Gastrocnemius medialis (tissue), 4 donors: ENCODE measurements at regions not wholly inside any gene's neighbourhood (a gene's known extent, or its start where the extent isn't known, plus 50 kb on each side); places are given as distances from the start of the nearest gene placed in this dataset.

Experiments
- POLR2A ChIP-seq, 2 donors: fragments of 450-650 bp; IDR thresholded peaks; one replicate each; pipeline ENCODE4 v1.6.1; 2017; ENCODE audit warnings: antibody characterized with exemption in 2 of 2, mild to moderate bottlenecking in 2 of 2, moderate library complexity in 2 of 2
- TF ChIP-seq, protein P1 (sequence below), 5 experiments: fragments of 450-650 bp in 3 of 5; fragments of 200-600 bp in 2 of 5; sonication (generic) in 2 of 5; IDR thresholded peaks in 4 of 5; conservative IDR thresholded peaks in 1 of 5; 1 replicate in 4 of 5; 2 replicates in 1 of 5; pipeline ENCODE4 v1.5.1; 2016 to 2019; ENCODE audit warnings: antibody characterized with exemption in 5 of 5, mild to moderate bottlenecking in 3 of 5, moderate library complexity in 3 of 5

GRCh38 chr17:68101075-68101986 is 65.8 kb downstream of the KPNA2 start:
- TF ChIP-seq, protein P1, sequence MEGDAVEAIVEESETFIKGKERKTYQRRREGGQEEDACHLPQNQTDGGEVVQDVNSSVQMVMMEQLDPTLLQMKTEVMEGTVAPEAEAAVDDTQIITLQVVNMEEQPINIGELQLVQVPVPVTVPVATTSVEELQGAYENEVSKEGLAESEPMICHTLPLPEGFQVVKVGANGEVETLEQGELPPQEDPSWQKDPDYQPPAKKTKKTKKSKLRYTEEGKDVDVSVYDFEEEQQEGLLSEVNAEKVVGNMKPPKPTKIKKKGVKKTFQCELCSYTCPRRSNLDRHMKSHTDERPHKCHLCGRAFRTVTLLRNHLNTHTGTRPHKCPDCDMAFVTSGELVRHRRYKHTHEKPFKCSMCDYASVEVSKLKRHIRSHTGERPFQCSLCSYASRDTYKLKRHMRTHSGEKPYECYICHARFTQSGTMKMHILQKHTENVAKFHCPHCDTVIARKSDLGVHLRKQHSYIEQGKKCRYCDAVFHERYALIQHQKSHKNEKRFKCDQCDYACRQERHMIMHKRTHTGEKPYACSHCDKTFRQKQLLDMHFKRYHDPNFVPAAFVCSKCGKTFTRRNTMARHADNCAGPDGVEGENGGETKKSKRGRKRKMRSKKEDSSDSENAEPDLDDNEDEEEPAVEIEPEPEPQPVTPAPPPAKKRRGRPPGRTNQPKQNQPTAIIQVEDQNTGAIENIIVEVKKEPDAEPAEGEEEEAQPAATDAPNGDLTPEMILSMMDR (IDR thresholded peaks at IDR 0.05 in 4 of 5, conservative IDR thresholded peaks at IDR 0.05 in 1 of 5) = peak in 1 of 5 experiments; percentile 11
- TF ChIP-seq POLR2A (IDR thresholded peaks at IDR 0.05) = peak; percentile 84 to 95
